GM21786 (cell line): ENCODE measurements at regions not wholly inside any gene's neighbourhood (a gene's known extent, or its start where the extent isn't known, plus 50 kb on each side); places are given as distances from the start of the nearest gene placed in this dataset.
"Not testable (repeated sequence)": the region's sequence is repeated elsewhere in the genome, so short reads cannot be mapped to it uniquely, and the experiment has no call there.

Experiments
- ATAC-seq: cut with Tn5 transposase; IDR thresholded peaks from one replicate; pipeline ENCODE4 v1.9.1; 2021; ENCODE audit not compliant: unreplicated experiment

- ATAC-seq: no peak
Measured at GRCh38 chr4:134636338-134637051, 434.9 kb upstream of the PABPC4L start.

DNA sequence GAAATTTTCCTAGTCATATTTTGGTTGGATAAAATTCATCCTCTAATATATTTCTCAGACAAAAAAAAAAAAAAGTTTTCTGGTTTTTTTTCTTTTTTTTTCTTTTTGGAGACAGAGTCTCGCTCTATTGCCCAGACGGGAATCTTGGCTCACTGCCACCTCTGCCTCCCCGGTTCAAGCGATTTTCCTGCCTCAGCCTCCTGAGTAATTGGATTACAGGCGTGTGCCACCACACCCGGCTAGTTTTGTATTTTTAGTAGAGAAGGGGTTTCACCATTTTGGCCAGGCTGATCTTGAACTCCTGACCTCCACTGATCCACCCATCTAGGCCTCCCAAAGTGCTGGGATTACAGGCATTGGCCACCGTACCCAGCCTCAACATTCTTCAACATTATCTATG is 432.7 kb upstream of the PABPC4L start:
- no peak for ATAC-seq

DNA sequence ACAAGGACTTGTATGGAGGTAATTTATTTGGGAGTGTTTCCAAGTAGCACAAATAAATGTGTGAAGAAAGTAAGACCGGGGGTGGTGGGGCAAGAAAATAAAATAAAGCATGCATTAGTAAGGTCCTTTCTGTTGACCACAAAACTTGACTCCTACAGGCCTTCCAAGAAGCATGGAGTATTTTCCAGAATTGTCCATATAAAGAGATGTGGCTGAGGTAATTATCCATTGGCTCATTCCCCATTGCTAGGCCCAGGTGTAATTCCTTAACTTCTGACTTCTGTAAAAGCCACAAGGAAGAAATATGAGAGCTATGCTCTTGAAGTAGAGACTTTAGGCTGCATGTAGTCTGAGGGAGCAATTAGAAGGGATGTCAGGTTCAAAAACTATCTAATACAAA is 430.5 kb upstream of the PABPC4L start:
- ATAC-seq: no peak

GRCh38 chr4:134628066-134628465 is 426.5 kb upstream of the PABPC4L start:
- no peak for ATAC-seq

DNA sequence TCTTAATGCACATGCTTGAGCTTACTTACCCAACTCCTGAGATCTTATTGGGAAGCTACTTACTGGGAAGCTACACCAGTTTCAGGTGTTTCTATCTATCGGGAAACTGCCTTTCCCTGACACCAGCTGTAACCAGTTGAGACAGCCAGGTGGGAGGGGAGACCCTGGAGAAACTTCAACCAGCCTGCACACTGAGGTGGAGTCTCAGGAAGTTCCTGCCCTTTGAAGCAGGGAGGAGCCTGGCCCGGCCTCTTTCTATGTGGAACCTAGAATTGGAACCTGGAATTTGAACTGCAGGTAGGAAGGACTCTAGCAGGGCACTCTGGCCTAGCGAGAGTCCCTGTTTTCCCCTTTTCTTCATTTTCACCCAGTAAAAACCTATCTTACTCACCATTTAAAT is 425.8 kb upstream of the PABPC4L start:
- no peak for ATAC-seq

DNA sequence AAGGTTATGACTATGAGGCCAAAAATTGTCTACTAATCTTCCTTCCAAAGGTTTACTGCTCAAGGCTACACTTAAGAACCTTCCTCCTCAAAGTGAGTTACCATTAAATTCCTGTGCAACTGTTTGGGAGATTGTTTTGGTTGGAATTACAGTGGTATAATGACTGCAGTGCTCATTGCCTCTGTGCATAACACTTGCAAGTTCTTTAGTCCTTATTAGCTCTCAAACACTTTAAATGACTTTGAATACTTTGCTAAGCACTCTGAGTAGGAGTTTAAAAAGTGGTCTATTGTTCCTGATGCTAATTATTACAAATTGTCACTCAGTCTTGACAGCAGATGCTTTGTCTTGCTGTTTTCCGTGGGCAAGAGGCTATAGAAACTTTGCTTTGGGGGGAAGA is 422.8 kb upstream of the PABPC4L start:
- no peak for ATAC-seq

GRCh38 chr4:134622626-134623575 is 421.3 kb upstream of the PABPC4L start:
- not testable (repeated sequence) for ATAC-seq

DNA sequence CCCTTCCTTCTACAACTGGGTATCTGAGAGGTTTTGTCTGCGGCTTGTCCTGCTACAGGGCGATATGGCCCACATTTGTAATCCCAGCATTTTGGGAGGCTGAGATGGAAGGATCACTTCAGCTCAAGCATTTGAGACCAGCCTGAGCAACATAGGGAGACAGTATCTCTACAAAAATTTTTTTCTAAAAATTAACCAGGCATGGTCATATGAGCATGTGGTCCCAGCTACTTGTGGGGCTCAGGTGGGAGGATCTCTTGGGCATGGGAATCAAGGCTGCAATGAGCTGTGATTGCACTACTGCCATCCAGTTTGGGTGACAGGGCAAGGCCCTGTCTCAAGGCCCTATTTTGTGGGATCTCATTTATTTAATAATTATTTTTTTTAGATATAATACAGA is 420.6 kb upstream of the PABPC4L start:
- no peak for ATAC-seq

- ATAC-seq: not testable (repeated sequence)
Measured at GRCh38 chr4:134621715-134622114, 420.1 kb upstream of the PABPC4L start.

- no peak for ATAC-seq
Measured at GRCh38 chr4:134610956-134611355, 409.4 kb upstream of the PABPC4L start.

- no peak for ATAC-seq
Measured at GRCh38 chr4:134610172-134610571, 408.6 kb upstream of the PABPC4L start.

DNA sequence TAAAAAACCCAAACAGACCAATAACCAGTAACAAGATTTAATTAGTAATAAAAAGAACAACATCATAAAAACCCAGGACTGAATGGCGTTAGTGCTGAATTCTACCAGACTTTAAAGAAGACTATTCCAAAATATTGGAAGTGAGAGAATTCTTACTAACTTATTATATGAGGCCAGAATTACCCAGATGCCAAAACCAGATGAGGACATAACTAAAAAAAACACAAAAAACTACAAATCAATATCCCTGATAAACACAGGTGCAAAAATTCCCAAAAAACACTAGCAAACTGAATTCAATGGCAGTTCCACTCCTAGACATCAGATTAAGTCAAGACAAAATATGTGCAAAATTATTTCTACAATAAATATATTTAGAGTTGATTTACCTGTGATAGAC is 400.1 kb upstream of the PABPC4L start:
- ATAC-seq: no peak

DNA sequence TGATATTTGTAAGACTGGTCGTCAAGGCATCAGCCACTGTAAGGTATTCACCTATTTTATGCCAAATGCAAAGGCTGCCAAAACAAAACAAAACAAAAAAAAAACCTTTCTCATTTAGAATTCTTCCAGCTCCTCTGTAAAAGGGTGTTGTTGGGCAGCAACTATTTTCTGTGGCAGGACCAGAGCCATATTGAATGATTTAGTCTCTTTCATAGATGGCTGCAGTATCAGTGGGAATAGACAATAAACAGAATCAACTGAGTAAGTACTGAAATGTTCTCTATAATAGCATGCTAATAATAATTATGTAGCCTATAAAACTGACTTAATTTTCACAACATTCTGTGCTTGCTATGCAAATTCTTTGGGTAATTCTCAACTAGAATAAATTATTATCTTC is 389.7 kb upstream of the PABPC4L start:
- no peak for ATAC-seq

GRCh38 chr4:134585972-134586371 is 384.4 kb upstream of the PABPC4L start:
- ATAC-seq: peak; percentile 72

DNA sequence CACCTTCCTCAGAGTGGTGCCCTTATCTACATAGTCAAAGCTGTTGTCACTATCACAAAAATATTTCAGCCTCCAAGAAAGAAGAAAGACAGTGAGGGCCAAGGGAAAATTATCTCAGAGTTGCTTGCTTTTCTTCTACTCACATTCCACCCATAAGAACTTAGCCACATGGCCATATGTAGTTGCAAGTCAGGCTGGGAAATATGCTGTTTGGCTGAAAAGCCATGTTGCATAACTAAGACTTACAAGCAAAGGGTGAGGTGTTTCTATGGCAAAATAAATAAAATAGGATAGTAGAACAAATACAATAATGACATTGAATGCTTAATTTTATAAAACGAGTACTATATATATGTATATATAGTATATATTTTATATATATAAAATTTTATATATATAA is 365.9 kb upstream of the PABPC4L start:
- no peak for ATAC-seq

DNA sequence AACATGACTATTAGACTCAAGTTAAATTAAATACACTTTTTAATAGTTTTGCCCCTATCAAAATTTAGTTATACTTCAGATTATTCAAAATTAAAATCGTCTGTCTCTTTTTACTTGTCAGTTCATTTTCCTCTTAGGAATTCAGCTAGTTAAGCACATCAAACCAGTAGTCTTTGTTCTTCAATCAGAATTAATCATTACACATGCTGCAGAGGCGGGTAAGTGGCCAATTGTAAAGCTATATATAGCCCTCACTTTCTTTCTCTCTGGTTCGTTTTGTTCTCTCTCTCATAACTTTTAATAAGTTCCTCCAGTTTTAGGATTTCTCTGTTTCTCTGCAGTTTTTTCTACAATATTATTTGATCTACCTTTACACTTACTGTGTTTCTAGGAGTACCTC is 359.1 kb upstream of the PABPC4L start:
- ATAC-seq: peak; percentile 66

- no peak for ATAC-seq
Measured at GRCh38 chr4:134552063-134552462, 350.5 kb upstream of the PABPC4L start.

GRCh38 chr4:134551348-134551747 is 349.8 kb upstream of the PABPC4L start:
- ATAC-seq: no peak

- ATAC-seq: no peak
Measured at GRCh38 chr4:134548052-134548628, 346.6 kb upstream of the PABPC4L start.

DNA sequence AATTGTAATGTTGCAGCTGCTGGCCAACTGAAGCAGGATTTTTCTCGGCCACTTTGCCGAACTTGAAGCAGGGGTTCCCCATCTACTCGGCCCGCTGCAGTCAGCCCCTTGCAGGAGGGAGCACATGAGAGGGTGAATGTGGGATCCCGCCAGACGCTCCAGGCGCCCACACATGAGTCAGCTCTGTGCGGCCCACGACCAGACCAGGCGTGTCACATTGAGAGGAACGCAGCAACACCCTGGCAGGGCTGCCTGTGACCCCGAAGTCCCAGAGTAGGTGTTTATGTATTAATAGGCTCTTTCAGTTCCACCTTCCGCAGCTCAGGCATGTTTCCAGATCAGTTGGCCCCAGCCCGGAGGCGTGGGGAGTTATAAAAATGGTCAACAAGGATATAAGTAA is 344.7 kb upstream of the PABPC4L start:
- no peak for ATAC-seq

DNA sequence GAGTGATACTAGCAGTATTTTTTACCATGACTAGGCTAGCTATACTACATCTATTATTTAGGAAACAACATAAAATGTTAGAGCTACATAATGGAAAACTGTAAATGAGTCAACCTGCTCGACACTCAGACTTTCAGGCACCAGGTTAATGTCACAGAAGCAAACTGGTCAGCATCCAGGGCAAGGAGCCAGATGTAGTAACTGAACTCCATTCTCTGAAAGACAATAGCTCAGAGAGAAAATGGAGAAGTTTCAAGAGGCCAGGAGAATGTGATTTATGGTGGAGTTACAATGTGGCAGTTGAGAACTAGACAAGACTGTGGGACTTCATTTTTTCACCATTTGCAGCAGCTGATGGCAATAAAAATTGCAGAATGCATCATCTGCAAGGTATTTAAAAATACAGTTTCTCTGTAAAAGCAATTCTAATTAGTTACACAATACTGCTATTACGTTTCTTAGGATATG is 342.7 kb upstream of the PABPC4L start:
- ATAC-seq: no peak

GRCh38 chr4:134540588-134540987 is 339.0 kb upstream of the PABPC4L start:
- ATAC-seq: no peak
